ENCODE measurements at regions not wholly inside any gene's neighbourhood (a gene's known extent, or its start where the extent isn't known, plus 50 kb on each side); places are given as distances from the start of the nearest gene placed in this dataset.
"Not testable (repeated sequence)": the region's sequence is repeated elsewhere in the genome, so short reads cannot be mapped to it uniquely, and the experiment has no call there.

DNA sequence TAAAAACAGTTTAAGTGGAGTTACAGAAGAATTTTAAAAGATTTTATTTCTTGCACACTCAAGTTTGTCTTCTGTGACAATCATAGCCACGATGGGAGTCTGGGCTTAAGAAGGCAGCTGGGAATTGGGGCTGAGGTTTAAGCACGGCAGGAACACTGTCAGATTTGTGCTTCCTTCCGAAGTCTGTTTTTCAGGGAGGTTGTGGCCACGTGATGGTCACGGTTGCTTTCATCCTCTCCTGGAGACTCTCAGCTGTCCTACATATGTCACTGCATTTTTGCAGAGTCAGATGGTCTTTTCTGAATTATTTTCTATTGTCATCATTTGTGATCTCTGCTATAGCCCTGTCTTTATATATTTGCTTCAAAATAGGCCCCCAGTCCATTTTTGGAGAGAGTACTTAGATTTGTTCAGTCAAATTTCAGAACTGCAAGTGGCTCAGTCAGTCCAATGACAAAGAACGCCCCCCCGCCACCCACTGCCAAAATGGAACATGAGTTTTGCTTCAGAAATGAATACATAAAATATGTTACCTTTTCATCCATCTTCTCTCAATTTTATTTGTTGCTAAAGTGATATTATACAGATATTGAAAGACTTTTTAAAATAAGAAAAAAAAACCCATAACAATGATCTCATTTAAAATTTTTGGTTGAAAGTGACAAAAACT, 111.8 kb upstream of the ZFP64 start:
- H3K4me3 ChIP-seq (replicated peaks; ENCODE audit: low read depth, low read length), result no peak overlapping the region
- no peak for DNase-seq (ENCODE audit: low read depth)
- TF ChIP-seq, protein P1, sequence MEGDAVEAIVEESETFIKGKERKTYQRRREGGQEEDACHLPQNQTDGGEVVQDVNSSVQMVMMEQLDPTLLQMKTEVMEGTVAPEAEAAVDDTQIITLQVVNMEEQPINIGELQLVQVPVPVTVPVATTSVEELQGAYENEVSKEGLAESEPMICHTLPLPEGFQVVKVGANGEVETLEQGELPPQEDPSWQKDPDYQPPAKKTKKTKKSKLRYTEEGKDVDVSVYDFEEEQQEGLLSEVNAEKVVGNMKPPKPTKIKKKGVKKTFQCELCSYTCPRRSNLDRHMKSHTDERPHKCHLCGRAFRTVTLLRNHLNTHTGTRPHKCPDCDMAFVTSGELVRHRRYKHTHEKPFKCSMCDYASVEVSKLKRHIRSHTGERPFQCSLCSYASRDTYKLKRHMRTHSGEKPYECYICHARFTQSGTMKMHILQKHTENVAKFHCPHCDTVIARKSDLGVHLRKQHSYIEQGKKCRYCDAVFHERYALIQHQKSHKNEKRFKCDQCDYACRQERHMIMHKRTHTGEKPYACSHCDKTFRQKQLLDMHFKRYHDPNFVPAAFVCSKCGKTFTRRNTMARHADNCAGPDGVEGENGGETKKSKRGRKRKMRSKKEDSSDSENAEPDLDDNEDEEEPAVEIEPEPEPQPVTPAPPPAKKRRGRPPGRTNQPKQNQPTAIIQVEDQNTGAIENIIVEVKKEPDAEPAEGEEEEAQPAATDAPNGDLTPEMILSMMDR (IDR thresholded peaks at IDR 0.05; ENCODE audit: low read length, missing control alignments), result no peak

DNA sequence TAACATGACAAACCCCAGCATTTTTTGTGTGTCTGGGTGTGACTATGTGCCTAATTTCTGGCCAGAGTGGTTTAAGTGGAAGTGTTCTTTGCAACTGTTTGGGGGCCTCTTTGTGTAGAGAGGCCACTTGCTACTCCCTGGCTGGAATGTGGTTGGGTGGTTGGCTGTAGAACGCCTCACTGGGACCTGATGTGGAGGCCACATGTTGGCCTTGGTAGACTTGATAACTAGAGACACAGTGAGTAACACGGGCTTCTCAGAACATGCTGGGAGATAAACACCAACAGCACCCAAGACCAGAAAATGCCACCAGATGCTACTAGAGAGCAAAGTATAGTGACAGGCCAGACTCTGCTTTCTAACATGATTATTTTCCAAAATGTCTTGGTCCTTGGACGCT, 111.2 kb upstream of the ZFP64 start:
- H3K4me3 ChIP-seq (replicated peaks; ENCODE audit: low read depth, low read length), result no peak overlapping the region
- TF ChIP-seq, protein P1 (IDR thresholded peaks at IDR 0.05; ENCODE audit: low read length, missing control alignments), result no peak

DNA sequence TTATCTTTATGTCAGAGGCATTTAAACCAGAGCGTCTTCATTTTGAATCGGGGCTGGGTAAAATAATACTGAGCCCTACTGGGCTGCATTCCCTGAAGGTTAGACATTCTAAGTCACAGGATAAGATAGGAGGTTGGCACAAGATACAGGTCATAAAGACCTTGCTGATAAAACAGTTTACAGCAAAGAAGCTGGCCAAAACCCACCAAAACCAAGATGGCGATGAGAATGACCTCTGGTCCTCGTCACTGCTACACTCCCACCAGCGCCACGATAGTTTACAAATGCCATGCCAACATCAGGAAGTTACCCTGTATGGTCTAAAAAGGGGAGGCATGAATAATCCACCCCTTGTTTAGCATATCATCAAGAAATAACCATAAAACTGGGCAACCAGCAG, 110.5 kb upstream of the ZFP64 start:
- not testable (repeated sequence) for DNase-seq (ENCODE audit: low read depth); H3K4me3 ChIP-seq (replicated peaks; ENCODE audit: low read depth, low read length)

More for the DNA sequence above, 111.2 kb upstream of the ZFP64 start:
- no peak for DNase-seq (ENCODE audit: low read depth)

DNA sequence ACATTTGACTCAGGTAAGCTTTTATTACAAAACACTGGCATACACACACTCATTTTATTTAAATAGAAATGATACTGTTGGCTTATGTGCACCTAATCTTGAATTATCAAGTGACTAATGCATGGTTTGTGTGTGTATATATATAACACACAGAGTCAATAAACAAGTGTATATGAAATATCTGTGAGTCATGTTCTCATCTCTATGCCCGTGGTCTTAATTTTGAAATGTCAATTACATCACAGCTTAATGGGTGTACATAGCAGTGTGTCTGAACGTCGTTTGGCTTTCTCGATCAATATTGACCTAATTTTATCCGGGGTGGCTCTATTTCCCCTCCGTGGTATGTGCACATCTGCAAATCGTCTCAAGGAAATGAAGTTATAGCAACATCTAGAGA, 104.0 kb upstream of the ZFP64 start:
- TF ChIP-seq, protein P1 (IDR thresholded peaks at IDR 0.05; ENCODE audit: low read length, missing control alignments), result no peak
- DNase-seq (ENCODE audit: low read depth), result no peak
- H3K4me3 ChIP-seq (replicated peaks; ENCODE audit: low read depth, low read length), result no peak overlapping the region

DNA sequence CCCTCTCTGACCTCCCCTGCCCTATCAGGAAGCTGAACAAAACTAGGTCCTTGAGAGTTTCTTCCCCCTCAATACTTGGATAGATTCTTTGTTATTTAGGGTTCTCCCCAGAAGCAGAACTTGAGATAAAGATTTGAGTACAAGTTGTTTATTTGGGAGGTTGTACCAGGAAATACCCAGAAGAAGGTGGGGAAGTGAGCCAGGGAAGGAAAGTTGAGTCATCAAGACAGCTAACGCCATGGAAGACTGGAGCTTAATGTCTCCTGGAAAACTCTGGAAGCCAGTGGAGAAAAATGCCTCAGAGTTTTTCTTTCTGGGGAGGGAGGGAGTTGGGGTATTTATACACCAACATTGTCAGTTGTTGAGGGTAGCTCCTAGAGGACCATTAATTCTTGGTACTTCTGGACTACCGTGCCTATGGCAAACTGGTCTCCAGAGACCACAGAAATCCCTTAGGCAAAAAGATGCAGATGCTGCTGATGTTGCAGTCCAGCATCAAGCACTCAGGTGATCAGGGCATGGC, 102.6 kb upstream of the ZFP64 start:
- TF ChIP-seq, protein P1 (IDR thresholded peaks at IDR 0.05; ENCODE audit: low read length, missing control alignments), result no peak
- H3K4me3 ChIP-seq (replicated peaks; ENCODE audit: low read depth, low read length), result no peak overlapping the region
- peak; percentile 46 for DNase-seq (ENCODE audit: low read depth)

DNA sequence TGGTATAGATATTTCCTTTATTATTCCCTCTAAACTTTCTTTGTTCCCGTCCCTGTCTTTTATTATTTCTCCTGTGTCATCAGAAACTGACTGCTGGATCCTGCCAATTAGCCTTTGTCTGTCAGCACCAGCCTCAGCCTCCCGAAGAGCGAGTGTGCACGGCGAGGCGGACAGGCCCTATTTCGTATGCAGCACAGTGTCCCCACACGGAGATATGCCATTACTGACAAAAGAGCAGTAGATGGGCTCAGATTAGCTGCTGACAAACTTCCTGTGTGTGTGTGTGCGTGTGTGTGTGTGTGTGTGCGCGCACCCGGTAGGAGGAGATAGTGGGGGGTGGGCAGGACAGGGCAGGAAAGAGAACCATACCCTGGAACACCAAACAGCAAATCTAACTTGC, 99.5 kb upstream of the ZFP64 start:
- H3K4me3 ChIP-seq (replicated peaks; ENCODE audit: low read depth, low read length), result no peak overlapping the region
- no peak for DNase-seq (ENCODE audit: low read depth)
- TF ChIP-seq, protein P1 (IDR thresholded peaks at IDR 0.05; ENCODE audit: low read length, missing control alignments), result no peak

DNA sequence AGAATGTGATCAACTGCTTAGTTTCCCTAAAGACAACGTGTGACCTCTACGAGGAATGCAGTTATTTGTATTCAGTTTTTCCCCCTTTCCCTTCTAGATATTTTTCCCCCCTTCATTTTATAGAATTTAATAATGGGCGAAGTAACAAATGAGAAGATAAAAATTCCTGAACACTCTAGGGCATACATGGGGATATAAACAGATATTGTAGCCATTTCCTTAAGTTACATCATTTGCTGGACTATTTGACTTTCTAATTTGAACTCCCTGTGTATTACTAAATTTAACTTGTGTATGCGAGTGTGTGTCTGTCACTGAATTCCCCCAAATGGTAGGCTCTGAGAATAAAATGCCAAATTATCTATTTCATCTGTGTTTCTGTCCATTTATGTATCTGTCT, 99.0 kb upstream of the ZFP64 start:
- H3K4me3 ChIP-seq (replicated peaks; ENCODE audit: low read depth, low read length), result no peak overlapping the region
- DNase-seq (ENCODE audit: low read depth), result no peak
- TF ChIP-seq, protein P1 (IDR thresholded peaks at IDR 0.05; ENCODE audit: low read length, missing control alignments), result no peak
